NCI-H2196 treated with DMSO at 0.1 percent for 48 hours (cell line): ENCODE measurements at regions not wholly inside any gene's neighbourhood (a gene's known extent, or its start where the extent isn't known, plus 50 kb on each side); places are given as distances from the start of the nearest gene placed in this dataset.

Experiments used
- DNase-seq: peaks from one replicate; lab custom pipeline; 2025; ENCODE audit not compliant: unreplicated experiment; lab: John Stamatoyannopoulos, UW

DNA sequence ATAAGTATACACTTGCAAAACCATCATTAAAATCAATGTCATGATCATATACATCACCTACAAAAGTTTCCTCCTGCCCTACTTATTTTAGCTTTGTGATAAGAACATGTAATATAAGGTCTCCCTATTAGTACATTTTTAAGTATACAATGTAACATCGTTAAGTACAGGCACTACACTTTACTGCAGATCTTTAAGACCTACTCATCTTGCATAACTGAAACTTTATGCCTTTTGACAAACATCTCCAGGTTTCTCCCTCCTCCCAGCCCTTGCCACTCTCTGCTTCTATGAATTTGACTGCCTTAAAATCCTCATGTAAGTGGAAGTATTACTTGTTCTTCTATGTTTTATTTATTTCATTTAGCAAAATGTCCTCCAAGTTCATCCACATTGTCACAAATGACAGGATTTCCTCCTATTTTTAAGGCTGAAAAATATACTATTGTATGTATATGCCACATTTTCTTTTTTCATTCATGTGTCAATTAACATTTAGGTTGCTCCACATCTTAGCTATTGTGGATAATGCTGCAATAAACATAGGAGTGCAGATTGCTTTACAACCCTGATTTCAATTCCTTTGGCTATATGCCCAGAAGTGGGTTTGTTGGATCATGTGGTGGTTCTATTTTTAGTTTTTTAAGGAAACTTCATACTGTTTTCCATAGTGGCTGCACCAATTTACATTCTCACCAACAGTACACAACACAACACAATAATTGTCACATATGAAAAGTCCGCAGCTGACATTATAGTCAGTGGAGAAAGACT, 471.1 kb upstream of the ANO3 start:
- no peak for DNase-seq

DNA sequence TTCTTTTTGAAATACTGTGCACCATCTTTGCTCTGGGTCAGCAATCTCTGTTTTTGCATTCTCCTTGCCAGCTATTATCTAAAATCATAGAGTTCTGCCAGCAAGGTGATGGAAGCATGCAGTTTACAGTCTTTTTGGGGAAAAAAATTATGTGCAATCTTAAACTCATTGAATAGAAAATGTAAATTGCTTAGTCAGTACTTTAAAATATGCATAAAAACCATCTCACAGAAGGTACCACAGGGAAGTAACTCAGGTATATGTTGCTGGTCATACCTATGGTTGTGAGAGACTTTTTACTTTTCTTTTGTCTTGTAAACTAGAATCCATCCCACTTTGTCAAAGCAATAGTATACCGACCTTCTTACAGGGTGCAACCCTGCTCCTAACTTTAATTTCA, 469.8 kb upstream of the ANO3 start:
- no peak for DNase-seq

DNA sequence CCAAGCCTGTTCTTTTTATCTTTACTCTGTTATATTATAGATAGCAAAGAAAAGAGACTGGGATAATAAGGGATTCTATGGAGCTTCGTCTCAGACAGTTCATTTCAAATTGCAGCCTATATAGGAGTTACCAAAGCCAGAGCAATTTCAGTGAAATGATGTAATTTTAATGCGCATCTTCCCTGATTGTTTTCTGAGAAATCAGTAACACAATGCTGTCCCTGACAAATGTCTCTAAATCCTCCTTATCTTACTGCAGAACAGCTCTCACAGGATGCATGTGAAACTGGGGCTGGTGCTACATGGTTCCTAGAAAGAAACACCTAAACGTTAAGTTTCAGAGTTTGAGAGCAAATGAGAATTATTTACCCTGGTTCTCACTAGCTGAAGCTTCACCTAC, 467.9 kb upstream of the ANO3 start:
- no peak for DNase-seq

DNA sequence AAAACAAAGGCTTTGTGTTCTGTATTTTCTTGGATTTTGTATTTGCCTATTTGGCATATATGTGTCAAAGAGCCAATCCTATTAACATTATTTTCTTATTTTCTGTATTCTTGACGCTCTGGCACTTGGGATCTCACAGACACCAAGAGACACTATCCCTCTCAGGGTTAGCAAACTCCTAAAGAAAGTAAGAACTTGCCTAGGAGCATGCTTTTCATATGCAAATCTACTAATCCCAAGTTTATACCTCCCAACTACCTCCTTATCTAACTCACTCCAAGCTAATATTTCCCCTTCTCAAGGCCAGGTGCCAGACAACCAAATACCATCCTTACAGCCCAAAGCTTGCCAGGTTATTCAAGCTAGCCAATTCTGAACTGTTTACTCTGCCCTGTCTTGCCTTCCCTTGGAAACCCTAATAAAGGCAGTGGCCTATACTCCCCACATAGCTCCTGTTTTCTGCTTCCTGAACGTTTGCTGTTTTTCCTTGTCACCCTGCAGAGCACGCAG, 455.4 kb upstream of the ANO3 start:
- DNase-seq = no peak

DNA sequence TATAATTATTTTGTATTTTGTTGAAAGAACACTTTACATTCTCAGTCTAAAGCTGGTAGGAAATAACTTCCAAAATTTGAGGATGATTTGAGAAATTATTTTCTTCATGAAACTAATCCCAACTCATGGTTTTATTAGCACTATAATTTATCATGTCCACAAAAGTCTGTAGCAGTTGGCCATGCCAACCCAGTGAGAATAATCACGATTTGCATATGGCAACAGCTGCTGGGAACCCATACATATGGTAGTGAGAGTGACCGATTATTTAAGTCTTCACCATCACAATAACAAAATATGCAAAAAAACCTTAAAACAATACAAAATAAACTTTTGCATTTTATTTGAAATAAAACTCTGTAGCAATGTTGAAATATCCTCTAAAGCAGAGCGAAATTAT, 445.9 kb upstream of the ANO3 start:
- no peak for DNase-seq

DNA sequence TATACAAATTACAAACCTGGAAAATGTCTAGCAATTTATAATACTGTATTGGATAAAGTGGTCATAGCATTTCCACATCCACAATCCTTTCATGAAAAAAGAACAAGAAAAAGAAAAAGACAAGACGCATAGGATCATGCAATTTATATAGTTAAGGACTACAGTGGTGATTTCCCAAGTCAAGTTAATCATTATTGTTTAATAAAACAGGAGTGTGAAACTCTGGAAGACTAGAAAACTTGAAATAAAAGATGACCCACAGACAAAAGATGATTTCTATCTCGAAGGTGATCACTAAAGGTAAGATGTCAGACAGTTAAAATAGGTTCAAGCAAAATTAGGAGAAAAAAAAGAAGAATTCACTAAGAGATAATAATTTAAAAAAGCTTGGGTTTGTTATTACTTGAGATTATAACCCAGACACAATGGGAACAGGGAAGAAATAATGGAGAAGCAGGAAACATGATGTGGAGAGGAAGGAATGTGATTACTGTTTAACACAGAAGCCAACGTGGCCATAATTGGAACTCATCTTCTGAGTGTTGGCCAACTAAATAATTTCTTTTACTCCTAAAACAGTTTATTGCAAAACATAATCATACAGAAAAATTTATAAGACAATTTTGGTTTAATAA, 441.2 kb upstream of the ANO3 start:
- no peak for DNase-seq

DNA sequence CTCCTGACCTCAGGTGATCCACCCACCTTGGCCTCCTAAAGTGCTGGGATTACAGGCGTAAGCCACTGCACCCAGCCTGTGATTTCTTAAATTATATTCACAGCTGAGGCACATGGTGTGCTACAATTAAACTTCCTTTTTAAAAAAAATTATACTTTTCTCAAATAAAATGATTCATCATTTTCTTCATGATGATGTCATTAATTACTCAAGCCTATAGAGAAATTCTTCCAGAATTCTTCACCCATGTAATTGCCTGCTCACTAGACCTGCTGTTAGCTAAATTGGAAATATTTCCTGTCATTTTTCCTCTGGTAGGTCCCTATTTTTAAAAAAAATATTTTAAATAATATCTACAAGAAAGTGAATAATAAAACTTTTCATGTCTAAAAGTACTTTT, 440.0 kb upstream of the ANO3 start:
- DNase-seq = no peak

DNA sequence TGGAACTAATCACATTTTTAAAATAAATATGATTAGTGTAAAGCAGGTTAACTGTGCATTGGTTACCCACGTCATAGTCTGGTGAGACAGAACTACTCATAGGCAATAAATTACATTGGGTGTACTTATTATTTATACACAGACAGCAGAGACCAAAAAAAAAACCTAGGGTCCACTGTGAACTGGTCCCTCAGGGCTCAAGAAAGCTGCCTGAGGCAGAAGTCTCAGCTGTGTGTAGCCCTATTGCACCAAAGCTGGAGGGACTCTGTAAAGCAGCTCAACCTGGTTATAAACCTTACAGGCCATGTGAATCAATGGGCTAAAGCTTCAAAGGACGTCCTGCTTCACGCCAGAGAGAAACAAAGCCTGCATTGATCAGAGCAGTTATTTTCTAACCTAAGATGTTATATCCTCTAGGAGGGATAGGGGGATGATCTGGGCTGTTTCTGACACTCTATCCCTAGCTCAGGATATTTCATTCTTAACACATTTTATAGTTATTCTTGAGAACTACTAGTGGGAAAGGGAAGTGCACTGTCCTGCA, 432.2 kb upstream of the ANO3 start:
- DNase-seq = no peak

DNA sequence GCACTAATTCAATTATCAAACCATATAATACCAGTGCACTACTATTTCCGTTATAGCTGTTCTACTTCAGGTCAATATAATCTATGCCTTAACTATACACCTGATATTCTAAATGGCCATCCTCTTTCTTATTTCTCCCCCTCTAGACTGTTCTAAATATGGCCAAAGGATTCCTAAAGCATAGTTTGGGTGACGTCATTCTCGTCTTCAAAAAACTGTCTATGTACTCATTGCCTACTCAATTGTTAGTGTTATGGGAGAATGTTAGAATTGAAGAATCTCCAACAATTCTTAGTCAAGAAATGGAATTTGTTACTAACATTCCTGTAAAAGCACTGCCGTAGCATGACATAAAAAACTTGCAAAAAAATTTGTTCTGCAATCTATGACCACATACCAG, 431.1 kb upstream of the ANO3 start:
- DNase-seq = no peak

DNA sequence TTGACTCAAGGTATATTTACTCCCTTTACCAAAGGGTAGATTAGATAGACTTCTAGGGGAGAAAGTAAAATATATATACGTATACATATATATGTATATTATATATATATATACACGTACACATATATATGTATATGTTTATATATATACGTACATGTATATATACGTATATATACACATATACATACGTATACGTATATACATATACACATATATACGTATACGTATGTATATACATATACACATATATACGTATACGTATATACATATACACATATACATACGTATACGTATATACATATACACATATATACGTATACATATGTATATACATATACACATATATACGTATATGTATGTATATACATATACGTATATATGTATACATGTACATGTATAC, 430.5 kb upstream of the ANO3 start:
- DNase-seq = no peak

DNA sequence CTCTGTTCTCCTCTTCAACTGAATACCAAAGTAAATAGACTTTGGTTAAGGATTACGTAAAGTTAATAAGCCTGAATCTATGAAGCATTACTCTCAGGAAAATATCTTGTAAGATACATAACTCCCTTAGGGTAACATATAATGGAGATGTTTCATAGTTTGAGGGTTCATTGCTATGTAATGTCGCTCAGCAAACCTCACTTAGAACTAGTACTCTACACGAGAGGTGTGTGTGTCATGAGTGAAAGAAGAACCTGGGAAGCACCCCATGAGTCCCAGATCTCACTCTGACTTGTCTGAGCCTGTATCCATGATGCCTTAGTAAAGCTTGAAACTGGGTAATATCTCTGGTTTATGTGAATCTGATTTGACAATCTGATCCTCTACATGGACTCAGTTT, 429.5 kb upstream of the ANO3 start:
- no peak for DNase-seq

DNA sequence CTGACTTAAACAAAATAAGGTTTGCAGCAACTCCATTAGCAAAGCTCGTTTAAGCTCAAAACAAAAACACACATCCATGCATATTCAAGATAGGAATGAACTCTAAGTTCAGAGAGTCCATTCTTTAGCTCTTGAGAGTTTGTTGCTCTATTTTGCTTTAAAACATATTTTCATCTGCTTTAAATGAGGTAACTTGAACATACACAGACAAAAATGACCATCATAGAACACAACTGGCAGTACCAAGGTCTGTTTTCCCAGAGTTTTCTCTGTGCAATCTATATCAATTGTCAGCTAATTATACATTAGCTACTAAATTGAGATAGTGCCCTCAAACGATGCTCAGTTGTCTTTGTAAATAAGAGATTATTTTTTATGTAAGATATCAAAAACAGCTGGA, 423.2 kb upstream of the ANO3 start:
- no peak for DNase-seq

DNA sequence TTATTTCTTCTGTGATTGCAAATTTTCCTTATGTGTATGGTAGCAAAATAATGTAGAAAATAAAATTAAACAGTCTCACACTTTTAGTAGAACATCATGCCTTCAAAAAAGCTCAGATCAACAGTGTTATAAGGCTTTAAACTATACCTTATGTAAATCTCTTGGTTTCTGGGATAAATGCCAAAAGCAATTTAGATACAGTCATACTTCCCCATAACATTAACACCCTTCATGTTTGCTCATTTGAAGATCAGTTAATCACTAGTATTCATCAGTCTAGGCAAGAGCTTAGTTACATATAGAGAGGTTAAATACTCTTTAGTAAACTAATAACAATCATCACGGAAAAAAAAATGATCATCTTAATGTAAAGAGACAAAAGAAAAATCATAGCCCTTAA, 421.8 kb upstream of the ANO3 start:
- no peak for DNase-seq

DNA sequence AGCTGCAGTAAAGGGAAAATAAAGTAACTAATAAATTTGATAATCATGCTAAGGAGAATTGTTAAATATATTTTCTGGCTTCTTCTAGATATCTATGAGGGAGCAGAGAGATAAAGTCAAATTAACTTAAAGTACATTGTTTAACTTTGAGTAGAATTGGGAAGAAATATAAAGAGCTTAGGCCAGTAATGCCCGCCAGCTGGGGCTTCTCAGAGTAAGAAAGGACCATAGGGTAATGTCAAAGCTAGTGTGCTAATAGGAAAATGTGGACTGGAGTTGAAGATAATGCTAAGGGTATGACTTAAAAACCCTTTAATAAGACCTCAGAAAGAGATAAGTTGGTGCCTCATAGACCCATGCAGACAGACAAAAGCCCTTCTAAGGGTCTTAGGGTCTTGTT, 411.6 kb upstream of the ANO3 start:
- DNase-seq = no peak

DNA sequence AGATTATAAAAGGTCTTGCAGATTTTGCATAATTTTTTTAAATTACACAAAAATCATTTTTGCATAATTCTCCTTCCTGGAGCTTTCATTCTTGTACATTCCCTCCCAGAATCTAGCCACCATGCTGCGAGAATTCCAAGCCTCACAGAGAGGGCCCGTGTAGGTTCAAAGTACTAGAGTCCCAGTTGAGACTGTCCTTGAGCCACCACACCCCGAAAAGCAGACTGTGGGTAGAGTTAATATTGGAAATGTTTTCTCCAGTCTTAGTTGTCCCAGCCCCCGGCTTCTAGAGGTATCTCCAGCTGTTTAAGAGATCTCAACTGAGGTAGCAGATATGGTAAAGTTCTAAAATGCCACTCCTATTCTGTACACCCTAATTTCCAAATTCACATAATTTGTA, 407.3 kb upstream of the ANO3 start:
- DNase-seq = no peak

DNA sequence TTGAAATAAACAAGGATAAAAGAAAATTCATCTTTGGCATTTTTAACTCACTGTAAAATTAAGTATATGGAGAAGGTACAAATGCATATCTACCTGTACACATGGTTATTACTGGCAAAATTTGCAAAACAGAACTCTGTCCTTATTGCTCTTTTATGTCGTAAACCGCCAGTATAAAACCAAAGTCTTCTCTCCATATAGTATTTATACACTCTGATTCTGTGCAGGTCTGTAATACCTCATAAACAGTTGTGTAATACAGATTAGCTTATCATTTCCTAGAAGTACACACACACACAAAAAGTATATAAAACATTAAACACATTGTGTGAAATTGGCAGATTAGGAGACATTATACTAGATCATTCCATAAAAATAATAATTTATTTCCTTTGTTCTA, 406.6 kb upstream of the ANO3 start:
- no peak for DNase-seq

DNA sequence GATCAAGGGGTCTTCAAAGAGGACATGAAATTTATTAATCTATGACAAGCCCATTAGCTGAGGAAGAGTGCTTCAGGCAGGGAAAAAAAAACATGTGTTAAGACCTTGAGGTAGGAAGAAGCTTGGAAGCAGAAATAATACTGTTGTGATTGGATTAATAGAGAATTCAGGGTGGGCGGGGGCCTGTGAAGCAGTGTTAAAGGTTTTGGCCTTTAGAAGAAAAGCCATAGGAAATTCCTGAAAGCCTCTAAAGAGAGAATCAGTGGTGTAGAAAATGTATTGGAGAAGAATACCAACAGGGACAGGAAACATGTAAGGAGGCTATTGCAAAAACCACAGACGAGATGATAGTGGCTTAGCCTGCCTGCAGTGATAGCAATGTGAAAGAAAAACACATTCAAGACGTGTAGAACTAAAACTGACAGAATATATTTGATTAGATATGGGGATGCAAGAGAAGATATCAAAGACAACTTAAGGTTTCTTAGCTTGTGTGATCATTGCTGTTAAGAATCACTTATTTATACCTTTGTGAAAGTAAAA, 404.4 kb upstream of the ANO3 start:
- no peak for DNase-seq

DNA sequence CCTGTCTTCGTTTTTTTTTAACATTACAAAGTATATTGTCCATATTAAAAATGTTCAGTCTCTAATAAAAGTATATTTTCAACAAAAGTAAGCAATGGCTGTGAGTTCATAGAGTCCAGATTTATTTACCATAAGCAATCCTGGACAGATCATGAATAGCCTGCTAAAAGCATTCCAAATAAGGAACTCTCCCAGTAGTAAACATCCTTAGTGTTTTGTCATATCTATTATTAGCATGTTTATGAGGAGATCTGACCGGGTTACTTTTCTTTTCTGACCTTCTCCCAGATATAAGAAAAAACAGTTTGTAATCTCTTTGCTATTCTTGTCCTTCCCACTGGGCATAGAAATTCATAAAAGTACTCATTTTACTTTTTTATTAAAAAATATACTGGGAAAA, 403.9 kb upstream of the ANO3 start:
- no peak for DNase-seq

DNA sequence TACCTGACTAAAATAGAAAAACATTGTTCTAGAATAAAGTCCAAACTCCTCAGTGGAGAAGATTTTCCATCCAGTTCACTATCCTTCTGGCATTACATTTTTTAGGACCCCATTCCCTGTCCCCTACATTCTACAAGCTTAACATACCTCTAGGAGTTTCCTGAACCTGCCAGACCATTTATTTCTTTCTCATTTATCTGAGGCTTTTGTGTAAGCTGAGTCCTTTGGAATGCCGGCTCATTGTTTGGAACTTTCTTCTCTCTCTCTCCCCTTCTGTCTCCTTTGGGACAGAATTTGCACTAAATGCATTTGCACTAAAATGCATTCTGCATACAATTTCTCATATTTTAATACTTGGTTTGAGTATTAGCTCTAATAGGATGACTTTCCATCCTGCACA, 393.0 kb upstream of the ANO3 start:
- DNase-seq = no peak

DNA sequence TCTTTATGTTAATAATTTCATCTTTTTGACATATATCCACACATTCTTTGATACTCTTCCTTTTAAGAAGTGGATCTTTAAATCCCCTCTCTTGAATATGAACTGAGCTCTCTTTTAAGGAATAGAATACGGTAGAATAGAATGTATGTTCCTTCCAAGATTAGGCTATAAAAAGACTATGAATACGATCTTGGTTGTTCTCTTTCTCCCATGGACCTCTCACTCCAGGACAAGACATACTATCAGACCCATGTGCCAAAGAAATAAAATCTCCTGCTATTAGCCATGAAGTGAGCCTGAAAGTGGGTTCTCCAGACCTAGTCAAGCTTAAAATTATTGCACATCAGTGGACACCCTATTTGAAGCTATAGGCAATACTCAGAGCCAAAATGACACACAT, 392.2 kb upstream of the ANO3 start:
- no peak for DNase-seq

DNA sequence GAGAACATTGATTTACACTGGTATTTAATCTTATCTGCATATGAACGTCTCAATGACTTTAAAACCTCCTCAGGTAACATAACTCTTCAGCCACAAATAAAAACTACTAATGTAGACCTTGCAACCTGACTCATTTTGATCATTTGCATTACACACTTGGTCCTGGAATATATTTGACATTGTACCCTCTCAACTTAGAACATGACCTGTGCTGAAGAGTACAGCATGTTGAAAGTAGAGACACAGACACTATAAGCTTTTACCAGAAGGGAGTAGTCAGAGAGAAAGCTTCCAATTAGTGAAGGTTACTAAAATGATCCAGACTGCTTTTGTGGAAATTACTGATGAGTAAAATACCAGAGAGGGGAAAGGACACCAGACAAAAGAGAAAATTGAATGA, 390.6 kb upstream of the ANO3 start:
- DNase-seq = no peak

DNA sequence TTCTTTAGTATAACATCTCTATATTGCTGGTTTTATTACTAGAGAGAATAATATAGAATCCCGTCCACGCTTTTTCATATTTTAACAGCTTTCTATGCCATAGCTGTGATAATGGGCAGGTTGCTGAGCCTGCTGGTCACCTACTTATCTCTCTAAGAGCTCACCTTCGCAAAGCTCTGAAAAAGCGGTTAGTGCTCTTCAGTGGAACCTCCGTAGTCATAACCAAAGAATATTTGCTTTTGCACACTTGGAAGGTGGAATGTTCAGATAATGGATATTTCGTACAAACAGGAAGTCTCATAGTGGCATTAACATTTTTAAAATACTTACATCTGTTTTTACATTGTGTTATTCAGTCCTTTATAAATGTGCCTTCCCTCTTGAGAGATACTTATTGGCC, 388.9 kb upstream of the ANO3 start:
- DNase-seq = no peak
